ENCODE measurements at regions not wholly inside any gene's neighbourhood (a gene's known extent, or its start where the extent isn't known, plus 50 kb on each side); places are given as distances from the start of the nearest gene placed in this dataset.

DNA sequence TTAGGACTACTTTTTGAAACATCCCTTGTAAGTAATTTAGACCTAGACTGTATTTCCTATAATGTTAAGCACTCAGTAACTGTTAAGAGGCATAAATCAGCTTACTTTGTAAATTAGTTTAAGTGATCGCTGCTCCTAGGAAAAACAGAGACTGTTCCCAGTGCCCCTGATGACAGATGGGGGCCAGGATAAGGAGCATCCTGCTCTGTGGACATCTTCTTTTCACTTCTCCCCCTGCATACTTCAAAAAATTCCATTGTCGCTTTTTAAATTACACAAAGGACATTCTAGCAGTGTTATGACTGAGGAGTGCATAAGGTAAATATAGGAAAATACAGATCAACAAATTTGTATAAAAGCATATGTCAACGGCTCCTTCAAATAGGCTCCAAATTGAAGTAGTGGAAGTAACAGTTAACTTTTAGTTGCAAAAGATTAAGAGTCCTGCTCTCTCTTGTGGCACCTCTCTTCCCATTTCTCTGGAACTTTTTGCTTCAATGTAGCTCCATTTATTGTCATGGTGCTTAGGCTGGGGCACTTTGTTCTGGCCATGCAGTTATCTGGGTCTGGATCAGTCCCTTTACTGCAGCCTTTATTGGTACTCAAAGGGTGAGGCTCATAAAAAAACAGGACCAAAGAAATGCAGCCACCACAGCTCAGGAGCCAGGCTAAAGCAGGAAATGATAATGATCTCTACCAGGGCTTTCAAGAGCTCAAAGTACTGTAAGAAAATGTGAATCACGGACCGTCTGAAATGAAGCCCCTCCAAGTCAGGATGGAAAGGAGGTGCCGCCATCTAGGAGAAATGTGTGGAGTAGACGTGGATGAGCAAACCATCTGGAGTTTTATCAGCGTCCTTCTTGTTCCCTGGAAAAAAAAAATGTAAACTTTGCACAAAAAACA is 162.1 kb upstream of the ZNF516 start:
- no peak for TF ChIP-seq ZNF565 (CRISPR knock-in tag; conservative IDR thresholded peaks at IDR 0.05; ENCODE audit: low read depth)
- TF ChIP-seq ZNF70 (CRISPR knock-in tag; IDR thresholded peaks at IDR 0.05) = no peak
- no peak for TF ChIP-seq ISL1 (CRISPR knock-in tag; IDR thresholded peaks at IDR 0.05)
- TF ChIP-seq, protein P1, sequence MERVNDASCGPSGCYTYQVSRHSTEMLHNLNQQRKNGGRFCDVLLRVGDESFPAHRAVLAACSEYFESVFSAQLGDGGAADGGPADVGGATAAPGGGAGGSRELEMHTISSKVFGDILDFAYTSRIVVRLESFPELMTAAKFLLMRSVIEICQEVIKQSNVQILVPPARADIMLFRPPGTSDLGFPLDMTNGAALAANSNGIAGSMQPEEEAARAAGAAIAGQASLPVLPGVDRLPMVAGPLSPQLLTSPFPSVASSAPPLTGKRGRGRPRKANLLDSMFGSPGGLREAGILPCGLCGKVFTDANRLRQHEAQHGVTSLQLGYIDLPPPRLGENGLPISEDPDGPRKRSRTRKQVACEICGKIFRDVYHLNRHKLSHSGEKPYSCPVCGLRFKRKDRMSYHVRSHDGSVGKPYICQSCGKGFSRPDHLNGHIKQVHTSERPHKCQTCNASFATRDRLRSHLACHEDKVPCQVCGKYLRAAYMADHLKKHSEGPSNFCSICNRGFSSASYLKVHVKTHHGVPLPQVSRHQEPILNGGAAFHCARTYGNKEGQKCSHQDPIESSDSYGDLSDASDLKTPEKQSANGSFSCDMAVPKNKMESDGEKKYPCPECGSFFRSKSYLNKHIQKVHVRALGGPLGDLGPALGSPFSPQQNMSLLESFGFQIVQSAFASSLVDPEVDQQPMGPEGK (CRISPR knock-in tag; IDR thresholded peaks at IDR 0.05; ENCODE audit: borderline replicate concordance) = no peak
- no peak for TF ChIP-seq TOX (CRISPR knock-in tag; IDR thresholded peaks at IDR 0.05; ENCODE audit: borderline replicate concordance)
- no peak for TF ChIP-seq OSR1 (CRISPR knock-in tag; IDR thresholded peaks at IDR 0.05)
- TF ChIP-seq ARNTL (CRISPR knock-in tag; IDR thresholded peaks at IDR 0.05; ENCODE audit: borderline replicate concordance, low read depth) = no peak
- no peak for TF ChIP-seq RARB (CRISPR knock-in tag; IDR thresholded peaks at IDR 0.05)
- TF ChIP-seq, protein P2, sequence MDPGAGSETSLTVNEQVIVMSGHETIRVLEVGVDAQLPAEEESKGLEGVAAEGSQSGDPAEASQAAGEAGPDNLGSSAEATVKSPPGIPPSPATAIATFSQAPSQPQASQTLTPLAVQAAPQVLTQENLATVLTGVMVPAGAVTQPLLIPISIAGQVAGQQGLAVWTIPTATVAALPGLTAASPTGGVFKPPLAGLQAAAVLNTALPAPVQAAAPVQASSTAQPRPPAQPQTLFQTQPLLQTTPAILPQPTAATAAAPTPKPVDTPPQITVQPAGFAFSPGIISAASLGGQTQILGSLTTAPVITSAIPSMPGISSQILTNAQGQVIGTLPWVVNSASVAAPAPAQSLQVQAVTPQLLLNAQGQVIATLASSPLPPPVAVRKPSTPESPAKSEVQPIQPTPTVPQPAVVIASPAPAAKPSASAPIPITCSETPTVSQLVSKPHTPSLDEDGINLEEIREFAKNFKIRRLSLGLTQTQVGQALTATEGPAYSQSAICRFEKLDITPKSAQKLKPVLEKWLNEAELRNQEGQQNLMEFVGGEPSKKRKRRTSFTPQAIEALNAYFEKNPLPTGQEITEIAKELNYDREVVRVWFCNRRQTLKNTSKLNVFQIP (CRISPR knock-in tag; IDR thresholded peaks at IDR 0.05; ENCODE audit: borderline replicate concordance, low read depth) = no peak
- no peak for TF ChIP-seq BACH2 (CRISPR knock-in tag; IDR thresholded peaks at IDR 0.05; ENCODE audit: borderline replicate concordance)

All from SK-N-SH treated with all-trans-retinoic acid at 6 μM for 48 hours (cell line).